ENCODE measurements at regions not wholly inside any gene's neighbourhood (a gene's known extent, or its start where the extent isn't known, plus 50 kb on each side); places are given as distances from the start of the nearest gene placed in this dataset.

- TF ChIP-seq POLR2AphosphoS5 (IDR thresholded peaks at IDR 0.05; ENCODE audit: low read depth, low read length) (no peak), SIN3A (IDR thresholded peaks at IDR 0.05; ENCODE audit: borderline replicate concordance, insufficient read depth, low read length) (no peak), FOXP2 (optimal IDR thresholded peaks at IDR 0.05; ENCODE audit: borderline replicate concordance, extremely low read depth, extremely low read length, insufficient read depth) (no peak), REST (IDR thresholded peaks at IDR 0.05; ENCODE audit: insufficient read depth in 1 of 2, low read depth in 2 of 2, low read length in 2 of 2) (no peak), TAF1 (IDR thresholded peaks at IDR 0.05; ENCODE audit: borderline replicate concordance, insufficient read depth, low read length) (no peak)
Observed at GRCh38 chr2:16167451-16167861, 227.1 kb downstream of the MYCN start.

GRCh38 chr2:16166327-16166981 is 226.1 kb downstream of the MYCN start:
- TF ChIP-seq TAF1 (IDR thresholded peaks at IDR 0.05; ENCODE audit: borderline replicate concordance, insufficient read depth, low read length) (no peak), POLR2AphosphoS5 (IDR thresholded peaks at IDR 0.05; ENCODE audit: low read depth, low read length) (no peak)

- TF ChIP-seq REST (IDR thresholded peaks at IDR 0.05; ENCODE audit: insufficient read depth in 1 of 2, low read depth in 2 of 2, low read length in 2 of 2) (no peak), SIN3A (IDR thresholded peaks at IDR 0.05; ENCODE audit: borderline replicate concordance, insufficient read depth, low read length) (no peak), POLR2AphosphoS5 (IDR thresholded peaks at IDR 0.05; ENCODE audit: low read depth, low read length) (no peak), FOXP2 (optimal IDR thresholded peaks at IDR 0.05; ENCODE audit: borderline replicate concordance, extremely low read depth, extremely low read length, insufficient read depth) (no peak)
Observed at GRCh38 chr2:16165518-16166326, 225.4 kb downstream of the MYCN start.

- no peak for TF ChIP-seq TAF1 (IDR thresholded peaks at IDR 0.05; ENCODE audit: borderline replicate concordance, insufficient read depth, low read length)
- TF ChIP-seq FOXP2 (optimal IDR thresholded peaks at IDR 0.05; ENCODE audit: borderline replicate concordance, extremely low read depth, extremely low read length, insufficient read depth) = no peak
- no peak for TF ChIP-seq POLR2AphosphoS5 (IDR thresholded peaks at IDR 0.05; ENCODE audit: low read depth, low read length)
- TF ChIP-seq SIN3A (IDR thresholded peaks at IDR 0.05; ENCODE audit: borderline replicate concordance, insufficient read depth, low read length) = no peak
- no peak for TF ChIP-seq REST (IDR thresholded peaks at IDR 0.05; ENCODE audit: insufficient read depth in 1 of 2, low read depth in 2 of 2, low read length in 2 of 2)
Observed at GRCh38 chr2:16162491-16163040, 222.2 kb downstream of the MYCN start.

GRCh38 chr2:16161768-16162490 is 221.6 kb downstream of the MYCN start:
- TF ChIP-seq FOXP2 (optimal IDR thresholded peaks at IDR 0.05; ENCODE audit: borderline replicate concordance, extremely low read depth, extremely low read length, insufficient read depth) (no peak), SIN3A (IDR thresholded peaks at IDR 0.05; ENCODE audit: borderline replicate concordance, insufficient read depth, low read length) (no peak), TAF1 (IDR thresholded peaks at IDR 0.05; ENCODE audit: borderline replicate concordance, insufficient read depth, low read length) (no peak), POLR2AphosphoS5 (IDR thresholded peaks at IDR 0.05; ENCODE audit: low read depth, low read length) (no peak), REST (IDR thresholded peaks at IDR 0.05; ENCODE audit: insufficient read depth in 1 of 2, low read depth in 2 of 2, low read length in 2 of 2) (no peak)
